MM.1S (cell line): ENCODE measurements at regions not wholly inside any gene's neighbourhood (a gene's known extent, or its start where the extent isn't known, plus 50 kb on each side); places are given as distances from the start of the nearest gene placed in this dataset.

Experiments used
- CTCF ChIP-seq: fragments of 300-600 bp; sonication (generic); IDR thresholded peaks from 2 replicates; pipeline ENCODE4 v1.5.1; 2016; ENCODE audit warnings: antibody characterized with exemption, low read length, mixed read lengths
- EZH2 ChIP-seq: fragments of 300-600 bp; sonication (generic); optimal IDR thresholded peaks from 2 replicates; pipeline ENCODE3; 2017; ENCODE audit warnings: low read depth, mild to moderate bottlenecking, antibody characterized with exemption, low read length, mixed read lengths
- EZH2phosphoT487 ChIP-seq: fragments of 300-600 bp; sonication (generic); IDR thresholded peaks from 2 replicates; pipeline ENCODE4 v1.6.1; 2018; ENCODE audit warnings: antibody characterized with exemption, low read length

- TF ChIP-seq CTCF (no peak), EZH2 (no peak), EZH2phosphoT487 (no peak)
These were observed 223.3 kb upstream of the ISX start for GRCh38 chr22:34842630-34843029.
